ENCODE measurements at regions not wholly inside any gene's neighbourhood (a gene's known extent, or its start where the extent isn't known, plus 50 kb on each side); places are given as distances from the start of the nearest gene placed in this dataset.

DNA sequence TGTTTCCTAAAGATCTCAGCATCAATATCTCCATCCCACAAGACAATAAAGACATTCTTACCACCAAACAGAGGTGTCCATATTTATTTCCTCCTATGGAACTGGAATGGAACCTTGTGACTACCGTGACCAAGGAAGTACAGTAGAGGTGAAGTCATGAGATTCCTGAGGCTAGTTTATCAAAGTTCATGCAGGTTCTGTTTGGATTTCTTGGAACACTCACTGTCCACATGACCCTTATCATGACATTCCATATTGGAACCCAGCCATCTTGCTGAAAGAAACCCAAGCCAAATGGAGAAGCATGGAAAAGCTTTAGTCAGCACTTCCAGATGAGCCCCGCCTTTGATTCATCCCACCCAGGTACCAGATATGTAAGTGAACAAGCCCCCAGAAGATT lies 516.0 kb upstream of the POU3F3 start:
- CTCF ChIA-PET: no interaction called here
- Histone ChIP-seq H3K4me3 (ENCODE audit: low read depth, low read length) (no peak overlapping the region), H3K27ac (ENCODE audit: low read depth, low read length) (no peak overlapping the region), H3K27me3 (ENCODE audit: control insufficient read depth, insufficient read depth, low read length) (no peaks in the 10 kb centered on the region), H3K9me3 (ENCODE audit: control insufficient read depth, insufficient read depth, low read length) (peaks cover 25% of the 10 kb centered on the region)
- POLR2A ChIA-PET: no interaction called here
- TF ChIP-seq, protein P1, sequence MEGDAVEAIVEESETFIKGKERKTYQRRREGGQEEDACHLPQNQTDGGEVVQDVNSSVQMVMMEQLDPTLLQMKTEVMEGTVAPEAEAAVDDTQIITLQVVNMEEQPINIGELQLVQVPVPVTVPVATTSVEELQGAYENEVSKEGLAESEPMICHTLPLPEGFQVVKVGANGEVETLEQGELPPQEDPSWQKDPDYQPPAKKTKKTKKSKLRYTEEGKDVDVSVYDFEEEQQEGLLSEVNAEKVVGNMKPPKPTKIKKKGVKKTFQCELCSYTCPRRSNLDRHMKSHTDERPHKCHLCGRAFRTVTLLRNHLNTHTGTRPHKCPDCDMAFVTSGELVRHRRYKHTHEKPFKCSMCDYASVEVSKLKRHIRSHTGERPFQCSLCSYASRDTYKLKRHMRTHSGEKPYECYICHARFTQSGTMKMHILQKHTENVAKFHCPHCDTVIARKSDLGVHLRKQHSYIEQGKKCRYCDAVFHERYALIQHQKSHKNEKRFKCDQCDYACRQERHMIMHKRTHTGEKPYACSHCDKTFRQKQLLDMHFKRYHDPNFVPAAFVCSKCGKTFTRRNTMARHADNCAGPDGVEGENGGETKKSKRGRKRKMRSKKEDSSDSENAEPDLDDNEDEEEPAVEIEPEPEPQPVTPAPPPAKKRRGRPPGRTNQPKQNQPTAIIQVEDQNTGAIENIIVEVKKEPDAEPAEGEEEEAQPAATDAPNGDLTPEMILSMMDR (IDR thresholded peaks at IDR 0.05; ENCODE audit: low read depth, low read length): no peak
- DNase-seq (ENCODE audit: low read depth, low spot score): no peak

- Histone ChIP-seq H3K4me3 (ENCODE audit: low read depth, low read length) (no peak overlapping the region), H3K9me3 (ENCODE audit: control insufficient read depth, insufficient read depth, low read length) (peaks cover 24% of the 10 kb centered on the region), H3K27me3 (ENCODE audit: control insufficient read depth, insufficient read depth, low read length) (no peaks in the 10 kb centered on the region), H3K27ac (ENCODE audit: low read depth, low read length) (no peak overlapping the region)
- no peak for DNase-seq (ENCODE audit: low read depth, low spot score)
- TF ChIP-seq, protein P1 (IDR thresholded peaks at IDR 0.05; ENCODE audit: low read depth, low read length): no peak
- POLR2A ChIA-PET: no interaction called here
- CTCF ChIA-PET: no interaction called here
Observed at GRCh38 chr2:104340162-104340561, 513.8 kb upstream of the POU3F3 start.

GRCh38 chr2:104340879-104341828 lies 512.8 kb upstream of the POU3F3 start:
- no peak overlapping the region for H3K4me3 ChIP-seq (ENCODE audit: low read depth, low read length)
- TF ChIP-seq, protein P1 (IDR thresholded peaks at IDR 0.05; ENCODE audit: low read depth, low read length): no peak
- DNase-seq (ENCODE audit: low read depth, low spot score): no peak
- no peaks in the 10 kb centered on the region for H3K27me3 ChIP-seq (ENCODE audit: control insufficient read depth, insufficient read depth, low read length)
- ChIA-PET POLR2A (no interaction called here), CTCF (no interaction called here)
- H3K9me3 ChIP-seq (ENCODE audit: control insufficient read depth, insufficient read depth, low read length): peaks cover 24% of the 10 kb centered on the region
- no peak overlapping the region for H3K27ac ChIP-seq (ENCODE audit: low read depth, low read length)

GRCh38 chr2:104344306-104344705 lies 509.6 kb upstream of the POU3F3 start:
- POLR2A ChIA-PET: no interaction called here
- TF ChIP-seq, protein P1 (IDR thresholded peaks at IDR 0.05; ENCODE audit: low read depth, low read length): no peak
- Histone ChIP-seq H3K9me3 (ENCODE audit: control insufficient read depth, insufficient read depth, low read length) (peaks cover 20% of the 10 kb centered on the region), H3K27ac (ENCODE audit: low read depth, low read length) (no peak overlapping the region), H3K4me3 (ENCODE audit: low read depth, low read length) (no peak overlapping the region), H3K27me3 (ENCODE audit: control insufficient read depth, insufficient read depth, low read length) (no peaks in the 10 kb centered on the region)
- CTCF ChIA-PET: no interaction called here
- no peak for DNase-seq (ENCODE audit: low read depth, low spot score)

DNA sequence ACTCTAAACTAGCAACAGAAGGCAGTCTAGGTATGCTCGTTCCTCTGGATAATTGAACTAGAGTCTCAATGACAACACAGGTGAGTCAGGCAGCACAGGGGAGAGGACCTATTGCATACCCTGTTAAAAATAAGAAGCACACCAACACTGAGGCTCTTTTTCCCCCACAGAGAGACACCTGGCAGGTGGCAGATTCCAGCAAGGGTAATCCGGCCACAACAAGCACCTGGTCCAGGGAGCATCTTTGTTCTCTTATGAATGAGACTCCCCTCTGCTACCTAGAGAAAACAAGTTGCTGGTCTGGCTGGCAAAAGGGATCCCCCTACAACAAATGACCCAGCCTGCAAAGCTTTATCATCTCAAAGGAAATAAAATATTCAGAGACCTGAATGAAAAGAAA lies 508.9 kb upstream of the POU3F3 start:
- H3K27me3 ChIP-seq (ENCODE audit: control insufficient read depth, insufficient read depth, low read length): no peaks in the 10 kb centered on the region
- POLR2A ChIA-PET: no interaction called here
- no peak overlapping the region for H3K27ac ChIP-seq (ENCODE audit: low read depth, low read length)
- CTCF ChIA-PET: no interaction called here
- no peak for DNase-seq (ENCODE audit: low read depth, low spot score)
- H3K4me3 ChIP-seq (ENCODE audit: low read depth, low read length): no peak overlapping the region
- H3K9me3 ChIP-seq (ENCODE audit: control insufficient read depth, insufficient read depth, low read length): peaks cover 16% of the 10 kb centered on the region
- TF ChIP-seq, protein P1 (IDR thresholded peaks at IDR 0.05; ENCODE audit: low read depth, low read length): no peak

Data from AG04450 (cell line).